ENCODE measurements at regions not wholly inside any gene's neighbourhood (a gene's known extent, or its start where the extent isn't known, plus 50 kb on each side); places are given as distances from the start of the nearest gene placed in this dataset.

- TF ChIP-seq POLR2A (IDR thresholded peaks at IDR 0.05), result no peak
- TF ChIP-seq CTCF (IDR thresholded peaks at IDR 0.05), result no peak
These were observed 890.5 kb downstream of the PDHA2 start for GRCh38 chr4:96730432-96730831.
